BLaER1 treated with 17β-estradiol and CSF1 and Interleukin-3, amounts not matched to agents 10 nM and 100 nM (cell line): ENCODE measurements at regions not wholly inside any gene's neighbourhood (a gene's known extent, or its start where the extent isn't known, plus 50 kb on each side); places are given as distances from the start of the nearest gene placed in this dataset.

ENCODE experiments used
- H3K27ac ChIP-seq, 11 experiments: shearing (Covaris generic); formaldehyde crosslinking; 2 replicates each; pipeline ENCODE4 v1.8.1; 2022
- H3K27me3 ChIP-seq, 11 experiments: shearing (Covaris generic); formaldehyde crosslinking; 2 replicates each; pipeline ENCODE4 v1.8.1; 2022
- H3K36me3 ChIP-seq, 11 experiments: shearing (Covaris generic); formaldehyde crosslinking; 2 replicates each; pipeline ENCODE4 v1.8.1; 2022
- H3K4me1 ChIP-seq, 10 experiments: shearing (Covaris generic); formaldehyde crosslinking; 2 replicates each; pipeline ENCODE4 v1.8.1; 2022
- H3K4me2 ChIP-seq, 11 experiments: shearing (Covaris generic); formaldehyde crosslinking; 2 replicates each; pipeline ENCODE4 v1.8.1; 2022
- H3K4me3 ChIP-seq, 10 experiments: shearing (Covaris generic); formaldehyde crosslinking; 2 replicates each; pipeline ENCODE4 v1.8.1; 2022
- H3K9ac ChIP-seq, 11 experiments: shearing (Covaris generic); formaldehyde crosslinking; 2 replicates each; pipeline ENCODE4 v1.8.1; 2022
- H3K9me3 ChIP-seq, 11 experiments: shearing (Covaris generic); formaldehyde crosslinking; replicated peaks in 1 of 11; 2 replicates each; pipeline ENCODE4 v1.8.1; 2022
- H4K20me1 ChIP-seq, 11 experiments: shearing (Covaris generic); formaldehyde crosslinking; 2 replicates each; pipeline ENCODE4 v1.8.1; 2022
- Cebpa-rat ChIP-seq, 11 experiments: shearing (Covaris generic); IDR thresholded peaks; 2 replicates each; pipeline ENCODE4 v1.8.1; 2022

DNA sequence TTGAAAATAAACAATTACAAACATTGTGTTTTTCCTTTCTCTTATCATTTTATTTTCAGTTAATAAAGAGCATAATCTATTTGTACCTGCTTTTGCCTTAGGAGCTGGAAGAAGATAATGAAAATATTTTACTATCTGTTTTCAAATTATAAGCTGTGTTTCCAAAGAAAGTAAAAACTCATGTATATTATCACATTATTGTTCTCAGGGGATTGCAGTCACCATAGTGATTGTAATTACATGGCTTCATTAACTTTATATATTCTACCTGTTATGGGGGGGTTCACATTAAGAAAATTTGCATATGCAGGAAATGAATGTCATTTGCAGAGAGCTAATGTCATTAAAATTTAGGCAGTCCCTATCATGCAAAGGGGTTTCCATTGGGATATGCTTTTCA, 542.3 kb downstream of the NXPH1 start:
- no peaks in the 10 kb centered on the region for H3K27me3 ChIP-seq
- peaks cover 0 to 6% (median 0%) of the 10 kb centered on the region in 11 experiments; a peak in 2 of 22 replicates for H3K9me3 ChIP-seq
- no peaks in the 10 kb centered on the region for H3K4me1 ChIP-seq
- no peak overlapping the region for H3K9ac ChIP-seq
- no peak overlapping the region for H3K4me3 ChIP-seq
- no peaks in the 10 kb centered on the region for H4K20me1 ChIP-seq
- no peaks in the 10 kb centered on the region for H3K36me3 ChIP-seq
- H3K4me2 ChIP-seq, result no peak overlapping the region
- no peak for TF ChIP-seq Cebpa-rat (IDR thresholded peaks at IDR 0.05)
- H3K27ac ChIP-seq, result no peak overlapping the region

DNA sequence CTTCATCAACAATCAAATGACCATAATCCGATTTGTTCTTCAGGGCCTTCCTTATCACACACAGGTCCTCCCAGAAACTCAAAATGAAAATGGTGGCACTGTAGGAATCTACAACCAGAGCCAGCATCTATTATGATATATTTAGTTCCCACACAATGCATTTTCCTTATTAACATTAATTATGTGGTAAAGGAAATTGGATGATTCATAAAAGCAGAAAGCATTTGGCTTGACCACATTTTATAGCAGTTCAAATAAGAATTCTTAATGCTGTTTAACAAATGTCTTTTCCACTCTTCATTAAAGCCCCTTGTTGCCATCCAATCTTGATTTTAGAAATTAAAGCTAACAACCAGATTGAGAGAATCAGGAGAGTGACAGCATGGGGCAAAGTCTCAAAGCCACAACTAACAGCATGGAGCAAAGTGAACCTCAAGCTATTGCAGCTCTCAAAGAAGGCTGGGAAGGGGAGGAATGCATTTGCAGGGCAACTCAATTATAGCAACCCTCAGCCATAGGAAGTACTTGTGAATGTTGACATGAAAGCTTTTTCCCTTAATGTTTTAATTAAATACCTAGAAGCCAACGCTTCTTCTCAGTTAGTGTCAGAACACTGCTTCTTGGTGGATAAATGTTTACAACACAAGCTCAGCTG, 549.1 kb downstream of the NXPH1 start:
- Histone ChIP-seq H4K20me1 (no peaks in the 10 kb centered on the region), H3K4me2 (no peak overlapping the region), H3K4me3 (no peak overlapping the region), H3K36me3 (no peaks in the 10 kb centered on the region), H3K27ac (no peak overlapping the region), H3K27me3 (no peaks in the 10 kb centered on the region), H3K9ac (no peak overlapping the region), H3K4me1 (no peaks in the 10 kb centered on the region), H3K9me3 (no peaks in the 10 kb centered on the region)
- no peak for TF ChIP-seq Cebpa-rat (IDR thresholded peaks at IDR 0.05)

DNA sequence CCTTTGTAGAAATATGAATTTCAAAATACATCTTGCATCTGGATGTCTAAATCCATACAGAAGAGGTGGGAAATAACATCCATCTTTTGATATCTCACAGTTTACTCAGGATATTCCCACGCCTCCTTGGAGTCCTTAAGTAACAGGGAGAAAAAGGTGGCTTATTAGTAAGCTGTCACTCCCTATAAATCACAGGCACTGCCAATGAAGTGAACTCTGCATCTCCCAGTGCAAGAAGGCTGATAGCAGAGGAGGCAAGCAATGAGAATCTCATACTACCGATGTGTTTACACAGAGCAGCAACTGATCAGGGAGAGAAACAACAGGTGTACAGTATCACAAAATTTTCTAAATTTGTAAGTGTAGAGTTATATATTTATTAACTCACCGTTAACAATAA, 551.8 kb downstream of the NXPH1 start:
- Histone ChIP-seq H3K9ac (no peak overlapping the region), H3K27ac (no peak overlapping the region), H3K27me3 (no peaks in the 10 kb centered on the region), H3K4me3 (no peak overlapping the region), H3K4me1 (peaks cover 0 to 3% (median 0%) of the 10 kb centered on the region in 10 experiments; a peak in 1 of 20 replicates), H3K4me2 (no peak overlapping the region), H3K9me3 (no peaks in the 10 kb centered on the region), H3K36me3 (no peaks in the 10 kb centered on the region), H4K20me1 (no peaks in the 10 kb centered on the region)
- TF ChIP-seq Cebpa-rat (IDR thresholded peaks at IDR 0.05), result no peak

DNA sequence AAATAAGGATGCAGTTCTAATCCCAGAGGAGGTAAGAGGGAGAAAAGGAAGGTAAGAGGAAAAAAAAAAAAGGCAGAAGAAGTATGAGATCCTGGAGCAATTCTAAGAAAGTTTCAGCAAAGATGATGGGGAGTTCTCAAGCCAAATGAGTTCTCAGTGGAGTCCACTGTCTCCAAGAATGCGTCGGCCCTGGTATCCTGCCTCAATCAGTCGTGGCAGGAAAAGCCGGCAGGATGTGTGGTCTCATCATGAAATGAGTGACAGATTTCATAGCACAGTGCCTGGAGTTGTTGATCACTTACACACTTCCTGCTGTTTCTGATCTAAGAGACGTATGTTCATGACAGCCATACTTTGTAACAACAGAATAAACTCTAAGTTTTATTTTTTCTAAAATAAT, 554.9 kb downstream of the NXPH1 start:
- Histone ChIP-seq H3K9ac (no peak overlapping the region), H3K4me2 (no peak overlapping the region), H3K9me3 (no peaks in the 10 kb centered on the region), H3K27ac (no peak overlapping the region), H3K4me1 (peaks cover 0 to 3% (median 0%) of the 10 kb centered on the region in 10 experiments; a peak in 1 of 20 replicates), H3K36me3 (no peaks in the 10 kb centered on the region), H4K20me1 (no peaks in the 10 kb centered on the region), H3K4me3 (no peak overlapping the region), H3K27me3 (no peaks in the 10 kb centered on the region)
- no peak for TF ChIP-seq Cebpa-rat (IDR thresholded peaks at IDR 0.05)

DNA sequence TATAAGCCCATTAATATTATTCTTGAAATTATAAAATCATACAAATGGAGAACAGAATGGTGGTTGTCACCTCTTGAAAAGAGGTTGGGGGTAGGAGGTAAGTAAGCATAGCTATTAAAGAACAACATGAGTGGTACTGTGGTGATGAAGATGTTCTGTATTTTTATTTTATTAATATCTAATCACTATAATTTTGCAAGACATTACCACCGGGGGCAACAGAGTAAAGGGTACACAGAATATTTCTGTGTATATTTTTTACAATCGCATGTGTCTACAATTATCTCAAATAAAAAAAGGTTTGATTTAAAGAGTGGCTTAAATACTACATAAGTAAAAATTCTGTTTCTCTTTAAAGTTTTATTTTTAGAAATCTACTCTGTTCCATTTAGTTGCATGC, 557.8 kb downstream of the NXPH1 start:
- no peak overlapping the region for H3K27ac ChIP-seq
- H3K9ac ChIP-seq, result no peak overlapping the region
- H3K9me3 ChIP-seq, result no peaks in the 10 kb centered on the region
- no peak for TF ChIP-seq Cebpa-rat (IDR thresholded peaks at IDR 0.05)
- no peak overlapping the region for H3K4me2 ChIP-seq
- H3K4me1 ChIP-seq, result peaks cover 0 to 3% (median 0%) of the 10 kb centered on the region in 10 experiments; a peak in 1 of 20 replicates
- no peak overlapping the region for H3K4me3 ChIP-seq
- no peaks in the 10 kb centered on the region for H3K27me3 ChIP-seq
- H3K36me3 ChIP-seq, result no peaks in the 10 kb centered on the region
- H4K20me1 ChIP-seq, result no peaks in the 10 kb centered on the region

DNA sequence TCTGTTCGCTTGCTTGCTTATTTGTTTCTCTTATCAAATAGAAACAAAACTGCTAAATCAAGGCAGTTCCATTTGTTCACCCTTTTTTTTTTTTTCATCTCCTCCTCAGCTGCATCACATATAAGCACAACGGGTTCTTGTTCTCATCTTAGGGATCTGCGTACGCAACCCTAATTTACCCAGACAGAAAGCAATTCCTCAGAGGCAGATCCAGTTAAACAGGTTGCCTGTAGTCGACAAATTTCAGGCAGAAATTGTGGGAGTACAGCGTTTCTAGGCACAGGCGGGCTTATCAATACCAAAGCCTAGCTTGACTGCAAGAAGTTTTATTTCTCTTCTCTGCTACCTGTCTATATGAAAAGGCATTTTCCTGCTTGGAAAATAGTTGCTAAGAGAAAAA, 565.4 kb downstream of the NXPH1 start:
- no peak for TF ChIP-seq Cebpa-rat (IDR thresholded peaks at IDR 0.05)
- Histone ChIP-seq H3K4me3 (no peak overlapping the region), H3K9me3 (no peaks in the 10 kb centered on the region), H3K4me1 (no peaks in the 10 kb centered on the region), H3K27ac (no peak overlapping the region), H3K36me3 (no peaks in the 10 kb centered on the region), H3K27me3 (no peaks in the 10 kb centered on the region), H3K4me2 (no peak overlapping the region), H4K20me1 (no peaks in the 10 kb centered on the region), H3K9ac (no peak overlapping the region)

DNA sequence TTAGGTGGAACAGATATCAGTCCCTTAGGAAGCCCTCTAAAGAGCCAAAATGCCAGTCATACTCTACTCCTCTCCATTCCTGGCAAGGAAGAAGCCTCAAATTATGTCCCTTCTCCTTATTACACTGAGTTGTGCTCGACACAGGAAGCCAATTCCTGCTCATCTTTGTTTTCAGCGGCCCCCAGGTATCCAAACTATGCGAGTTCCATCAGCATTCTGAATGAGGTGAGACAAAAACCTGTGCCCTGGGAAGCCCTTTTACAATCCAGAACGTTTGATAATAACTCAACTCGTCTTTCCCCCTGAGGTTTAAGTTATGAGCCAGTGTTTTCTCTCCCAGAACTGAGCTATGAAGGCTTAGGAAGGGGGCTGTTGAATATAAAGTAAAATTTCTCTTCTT, 580.5 kb downstream of the NXPH1 start:
- no peak for TF ChIP-seq Cebpa-rat (IDR thresholded peaks at IDR 0.05)

DNA sequence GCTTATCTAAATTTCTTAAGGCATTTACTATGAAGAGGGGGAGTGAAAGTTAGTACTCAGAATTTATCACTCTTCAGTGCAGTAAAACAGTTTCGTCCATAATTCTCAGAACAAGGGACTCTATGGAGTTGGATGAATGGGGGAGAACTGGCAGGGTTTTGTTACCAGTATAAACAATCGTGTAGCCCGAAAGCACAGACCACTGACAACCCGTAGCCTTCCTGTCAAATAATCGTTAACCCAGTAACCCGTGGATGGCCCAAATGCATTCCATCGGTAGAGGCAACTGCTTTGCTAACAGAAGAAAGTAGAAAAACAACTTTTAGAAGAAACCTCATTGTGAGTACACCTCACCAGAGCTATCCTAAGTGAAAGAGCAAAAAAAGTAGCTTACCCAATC, 583.9 kb downstream of the NXPH1 start:
- TF ChIP-seq Cebpa-rat (IDR thresholded peaks at IDR 0.05), result no peak

More for the DNA sequence above, 580.5 kb downstream of the NXPH1 start:
- H3K4me2 ChIP-seq, result no peak overlapping the region
- no peak overlapping the region for H3K4me3 ChIP-seq
- no peak overlapping the region for H3K27ac ChIP-seq
- no peak overlapping the region for H3K9ac ChIP-seq
- no peaks in the 10 kb centered on the region for H4K20me1 ChIP-seq
- H3K9me3 ChIP-seq, result no peaks in the 10 kb centered on the region
- H3K36me3 ChIP-seq, result no peaks in the 10 kb centered on the region
- no peaks in the 10 kb centered on the region for H3K27me3 ChIP-seq
- H3K4me1 ChIP-seq, result no peaks in the 10 kb centered on the region

DNA sequence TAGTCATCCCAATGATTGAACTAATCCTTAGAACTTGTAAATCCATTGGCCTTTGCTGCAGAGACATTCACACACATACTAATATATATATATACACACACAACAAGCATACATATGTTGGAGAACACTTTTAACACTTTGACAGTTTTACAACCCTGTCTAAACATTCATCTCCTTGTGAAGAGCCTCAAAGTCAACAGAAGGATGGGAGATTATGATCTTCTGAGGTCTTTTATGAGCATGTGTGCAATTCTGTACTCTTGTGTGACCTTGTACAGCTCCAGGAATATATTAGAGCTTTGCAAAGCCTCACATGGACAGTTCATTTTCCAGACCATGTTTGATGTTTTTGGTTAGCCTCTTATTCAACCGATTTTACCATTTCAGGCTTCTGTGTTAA, 589.0 kb downstream of the NXPH1 start:
- Histone ChIP-seq H3K36me3 (no peaks in the 10 kb centered on the region), H3K4me2 (no peak overlapping the region), H3K4me1 (no peaks in the 10 kb centered on the region), H3K27ac (no peak overlapping the region), H3K9me3 (no peaks in the 10 kb centered on the region), H3K27me3 (no peaks in the 10 kb centered on the region), H3K9ac (no peak overlapping the region), H3K4me3 (no peak overlapping the region), H4K20me1 (no peaks in the 10 kb centered on the region)
- TF ChIP-seq Cebpa-rat (IDR thresholded peaks at IDR 0.05), result no peak

More for the DNA sequence above, 583.9 kb downstream of the NXPH1 start:
- Histone ChIP-seq H3K27me3 (no peaks in the 10 kb centered on the region), H3K4me2 (no peak overlapping the region), H3K9ac (no peak overlapping the region), H3K9me3 (no peaks in the 10 kb centered on the region), H3K27ac (no peak overlapping the region), H3K4me1 (no peaks in the 10 kb centered on the region), H3K36me3 (no peaks in the 10 kb centered on the region), H4K20me1 (no peaks in the 10 kb centered on the region), H3K4me3 (no peak overlapping the region)

DNA sequence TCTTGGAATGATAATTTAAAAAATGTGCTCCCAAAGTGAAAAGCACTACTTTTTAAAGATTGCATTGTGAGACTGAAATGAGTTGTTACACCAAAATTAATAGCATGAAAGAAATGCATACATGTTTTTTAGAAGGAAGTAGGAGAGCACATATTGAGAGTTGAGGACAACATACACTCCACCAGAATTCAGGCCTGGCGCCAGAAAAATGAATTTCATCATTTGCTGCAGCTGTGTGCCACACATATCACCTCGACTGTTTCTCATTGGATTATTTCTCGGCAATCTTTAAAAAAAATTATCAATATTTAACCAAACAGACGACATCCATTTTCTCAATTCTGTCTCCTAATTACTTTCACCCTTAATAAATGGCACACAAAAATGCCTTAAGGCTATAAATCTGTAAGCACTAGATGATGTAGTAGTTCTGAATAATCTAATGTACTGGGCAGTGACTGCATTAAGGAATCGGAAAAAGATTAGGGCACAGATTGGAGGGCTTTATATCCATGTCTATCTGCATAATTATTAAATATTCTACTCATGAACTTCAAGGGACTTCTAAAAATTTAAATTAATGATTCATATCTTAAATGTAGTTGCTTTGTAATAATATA, 590.4 kb downstream of the NXPH1 start:
- H3K4me1 ChIP-seq, result no peaks in the 10 kb centered on the region
- H3K4me2 ChIP-seq, result no peak overlapping the region
- TF ChIP-seq Cebpa-rat (IDR thresholded peaks at IDR 0.05), result no peak
- no peaks in the 10 kb centered on the region for H3K27me3 ChIP-seq
- no peak overlapping the region for H3K4me3 ChIP-seq
- H3K36me3 ChIP-seq, result no peaks in the 10 kb centered on the region
- no peaks in the 10 kb centered on the region for H3K9me3 ChIP-seq
- no peaks in the 10 kb centered on the region for H4K20me1 ChIP-seq
- H3K9ac ChIP-seq, result no peak overlapping the region
- no peak overlapping the region for H3K27ac ChIP-seq
